ENCODE measurements at regions not wholly inside any gene's neighbourhood (a gene's known extent, or its start where the extent isn't known, plus 50 kb on each side); places are given as distances from the start of the nearest gene placed in this dataset.

GRCh38 chr15:39312984-39313383 lies 267.9 kb upstream of the THBS1 start:
- Histone ChIP-seq H3K79me2 (ENCODE audit: insufficient read depth, low read length) (no peaks in the 10 kb centered on the region), H3K4me3 (replicated peaks in 1 of 3; ENCODE audit: insufficient read depth in 1 of 3, low read depth in 2 of 3, low read length in 3 of 3) (no peak overlapping the region), H2AFZ (ENCODE audit: low read length) (no peak overlapping the region), H4K20me1 (ENCODE audit: insufficient read depth, low read length) (no peaks in the 10 kb centered on the region), H3K4me2 (ENCODE audit: low read depth, low read length) (no peak overlapping the region), H3K27me3 (ENCODE audit: control insufficient read depth in 1 of 2, insufficient read depth in 2 of 2, low read length in 2 of 2) (no peaks in the 10 kb centered on the region), H3K27ac (ENCODE audit: extremely low read length, insufficient read depth, low read length) (no peak overlapping the region), H3K9me3 (ENCODE audit: low read length) (no peaks in the 10 kb centered on the region), H3K4me1 (ENCODE audit: insufficient read depth, low read length) (peaks cover 14% of the 10 kb centered on the region), H3K9ac (ENCODE audit: insufficient read depth, low read depth, low read length) (no peak overlapping the region), H3K36me3 (replicated peaks in 1 of 2; ENCODE audit: control insufficient read depth in 1 of 2, insufficient read depth in 2 of 2, low read length in 2 of 2) (no peaks in the 10 kb centered on the region)
- peak; percentile 77 for DNase-seq (ENCODE audit: low spot score)
- FAIRE-seq: peak; percentile 72
- ChIA-PET CTCF (ENCODE audit: low intra/inter-chr PET ratio, low total read pairs) (interaction anchor here (0.9 to 2.0 kb wide), 2 partner anchors 267 to 268 kb away, joined by 4 to 8 read pairs; partner anchors contain the start of gene THBS1), POLR2A (interaction anchor here (1.0 to 2.2 kb wide), 2 partner anchors 39 to 267 kb away, joined by 3 to 12 read pairs; partner anchors contain the start of gene THBS1)
- in situ Hi-C loops (cut with HindIII; ENCODE audit: extremely low pct_ligation_motif_present, low pct_unique_long_range_greater_than_20kb): loop anchor here (5.0 kb wide), 1 partner anchor 269 kb away; the partner anchor contains the start of gene THBS1
- peak; percentile 95 for ATAC-seq
- WGBS (ENCODE audit: low lambda C conversion rate): 25% methylated on average over 3 of the region's 3 CpGs
- intact Hi-C loops (cut with micrococcal nuclease; ENCODE audit: unreplicated experiment): loop anchor here (1.0 to 5.0 kb wide), 3 partner anchors 140 to 268 kb away; partner anchors contain the start of gene THBS1
- no TSS peak for BruUV-seq (replicated peaks)
- TF ChIP-seq FOSL2 (CRISPR knock-in tag; IDR thresholded peaks at IDR 0.05): peak; percentile 45; the same call in 1 of the 2 replicates
- 0 out of 2 replicates have a peak, but pooled peaks have one; percentile 33 for TF ChIP-seq MIXL1 (CRISPR knock-in tag; IDR thresholded peaks at IDR 0.05)
- peak; percentile 57; the same call in 1 of the 2 replicates for TF ChIP-seq HNF4G (IDR thresholded peaks at IDR 0.05; ENCODE audit: borderline replicate concordance, low read depth, low read length)
- no peak for TF ChIP-seq HNF4G (CRISPR knock-in tag; IDR thresholded peaks at IDR 0.05; ENCODE audit: borderline replicate concordance, low read depth)
- TF ChIP-seq ELF1 (CRISPR knock-in tag; IDR thresholded peaks at IDR 0.05): peak; percentile 59
- no peak for TF ChIP-seq KDM5B (CRISPR knock-in tag; IDR thresholded peaks at IDR 0.05; ENCODE audit: borderline replicate concordance)
- peak; percentile 69 for TF ChIP-seq CTCF (CRISPR knock-in tag; IDR thresholded peaks at IDR 0.05)
- TF ChIP-seq GABPB1 (CRISPR knock-in tag; IDR thresholded peaks at IDR 0.05): peak; percentile 40; the same call in 1 of the 2 replicates
- peak; percentile 64 for TF ChIP-seq GATAD2A (CRISPR knock-in tag; IDR thresholded peaks at IDR 0.05)
- TF ChIP-seq ARID5B (CRISPR knock-in tag; IDR thresholded peaks at IDR 0.05): 0 out of 2 replicates have a peak, but pooled peaks have one; percentile 19
- peak; percentile 26; the same call in 1 of the 2 replicates for TF ChIP-seq SALL1 (CRISPR knock-in tag; IDR thresholded peaks at IDR 0.05)
- TF ChIP-seq PLRG1 (conservative IDR thresholded peaks at IDR 0.05): no peak
- TF ChIP-seq HNF4A (CRISPR knock-in tag; IDR thresholded peaks at IDR 0.05): peak; percentile 58
- TF ChIP-seq ZNF280B (CRISPR knock-in tag; IDR thresholded peaks at IDR 0.05; ENCODE audit: borderline replicate concordance): no peak
- TF ChIP-seq REPIN1 (CRISPR knock-in tag; IDR thresholded peaks at IDR 0.05; ENCODE audit: borderline replicate concordance, low read depth): no peak
- 0 out of 2 replicates have a peak, but pooled peaks have one; percentile 27 for TF ChIP-seq MED1 (CRISPR knock-in tag; IDR thresholded peaks at IDR 0.05)
- no peak for TF ChIP-seq MTA3 (CRISPR knock-in tag; IDR thresholded peaks at IDR 0.05)
- TF ChIP-seq SAP130 (CRISPR knock-in tag; IDR thresholded peaks at IDR 0.05; ENCODE audit: low read depth): peak; percentile 32; the same call in 1 of the 2 replicates
